ENCODE measurements at regions not wholly inside any gene's neighbourhood (a gene's known extent, or its start where the extent isn't known, plus 50 kb on each side); places are given as distances from the start of the nearest gene placed in this dataset.

GRCh38 chr10:3481496-3481895, 303.5 kb downstream of the KLF6 start:
- no peak for DNase-seq (ENCODE audit: low read depth)
- TF ChIP-seq POLR2A (IDR thresholded peaks at IDR 0.05; ENCODE audit: extremely low read depth, insufficient read length), result no peak
- TF ChIP-seq MAX (IDR thresholded peaks at IDR 0.05; ENCODE audit: low read depth, low read length), result no peak
- TF ChIP-seq CTCF (IDR thresholded peaks at IDR 0.05; ENCODE audit: low read depth, low read length), result no peak
- TF ChIP-seq MYC (IDR thresholded peaks at IDR 0.05; ENCODE audit: low read depth, low read length), result no peak
- no peak overlapping the region for H3K4me3 ChIP-seq (ENCODE audit: low read depth, low read length)

GRCh38 chr10:3480990-3481315, 304.1 kb downstream of the KLF6 start:
- DNase-seq (ENCODE audit: low read depth), result no peak
- TF ChIP-seq CTCF (IDR thresholded peaks at IDR 0.05; ENCODE audit: low read depth, low read length) (no peak), MAX (IDR thresholded peaks at IDR 0.05; ENCODE audit: low read depth, low read length) (no peak), MYC (IDR thresholded peaks at IDR 0.05; ENCODE audit: low read depth, low read length) (no peak), POLR2A (IDR thresholded peaks at IDR 0.05; ENCODE audit: extremely low read depth, insufficient read length) (no peak)
- H3K4me3 ChIP-seq (ENCODE audit: low read depth, low read length), result no peak overlapping the region

- no peak for DNase-seq (ENCODE audit: low read depth)
- no peak overlapping the region for H3K4me3 ChIP-seq (ENCODE audit: low read depth, low read length)
- TF ChIP-seq POLR2A (IDR thresholded peaks at IDR 0.05; ENCODE audit: extremely low read depth, insufficient read length) (no peak), CTCF (IDR thresholded peaks at IDR 0.05; ENCODE audit: low read depth, low read length) (no peak), MAX (IDR thresholded peaks at IDR 0.05; ENCODE audit: low read depth, low read length) (no peak), MYC (IDR thresholded peaks at IDR 0.05; ENCODE audit: low read depth, low read length) (no peak)
These were observed 304.6 kb downstream of the KLF6 start for GRCh38 chr10:3480281-3480989.

- DNase-seq (ENCODE audit: low read depth), result no peak
- TF ChIP-seq MAX (IDR thresholded peaks at IDR 0.05; ENCODE audit: low read depth, low read length), result no peak
- H3K4me3 ChIP-seq (ENCODE audit: low read depth, low read length), result no peak overlapping the region
These were observed 306.2 kb upstream of the PITRM1 start for GRCh38 chr10:3478632-3479240.

GRCh38 chr10:3478153-3478552, 305.6 kb upstream of the PITRM1 start:
- no peak for TF ChIP-seq MAX (IDR thresholded peaks at IDR 0.05; ENCODE audit: low read depth, low read length)
- TF ChIP-seq CTCF (IDR thresholded peaks at IDR 0.05; ENCODE audit: low read depth, low read length), result no peak
- no peak for TF ChIP-seq POLR2A (IDR thresholded peaks at IDR 0.05; ENCODE audit: extremely low read depth, insufficient read length)
- no peak for TF ChIP-seq MYC (IDR thresholded peaks at IDR 0.05; ENCODE audit: low read depth, low read length)
- no peak overlapping the region for H3K4me3 ChIP-seq (ENCODE audit: low read depth, low read length)
- no peak for DNase-seq (ENCODE audit: low read depth)

- H3K4me3 ChIP-seq (ENCODE audit: low read depth, low read length), result no peak overlapping the region
- no peak for DNase-seq (ENCODE audit: low read depth)
- TF ChIP-seq MYC (IDR thresholded peaks at IDR 0.05; ENCODE audit: low read depth, low read length) (no peak), MAX (IDR thresholded peaks at IDR 0.05; ENCODE audit: low read depth, low read length) (no peak), CTCF (IDR thresholded peaks at IDR 0.05; ENCODE audit: low read depth, low read length) (no peak), POLR2A (IDR thresholded peaks at IDR 0.05; ENCODE audit: extremely low read depth, insufficient read length) (no peak)
These were observed 305.1 kb upstream of the PITRM1 start for GRCh38 chr10:3477683-3478082.
